Neuronal stem cell (in vitro differentiated cells): ENCODE measurements at regions not wholly inside any gene's neighbourhood (a gene's known extent, or its start where the extent isn't known, plus 50 kb on each side); places are given as distances from the start of the nearest gene placed in this dataset.

Source experiments
- DNase-seq: peaks from one replicate; pipeline ENCODE4 v3.0.0-alpha.2; 2013; ENCODE audit warnings: low spot score
- H2AFZ ChIP-seq: one replicate; pipeline ENCODE4 v1.6.1; 2013; ENCODE audit warnings: mild to moderate bottlenecking, low read length, inconsistent platforms
- H2AK5ac ChIP-seq: 2 replicates; pipeline ENCODE4 v1.6.1; 2013; ENCODE audit warnings: low read depth, mild to moderate bottlenecking, inconsistent platforms, low read length, moderate library complexity, mixed read lengths
- H2BK120ac ChIP-seq: 2 replicates; pipeline ENCODE4 v1.6.1; 2013; ENCODE audit warnings: low read depth, mild to moderate bottlenecking, inconsistent platforms, low read length, moderate library complexity, mixed read lengths
- H2BK12ac ChIP-seq: one replicate; pipeline ENCODE4 v1.6.1; 2013; ENCODE audit warnings: low read length, inconsistent platforms
- H2BK15ac ChIP-seq: 2 replicates; pipeline ENCODE4 v1.6.1; 2013; ENCODE audit warnings: mild to moderate bottlenecking, low read length, inconsistent platforms, mixed read lengths
- H2BK5ac ChIP-seq: one replicate; pipeline ENCODE4 v1.6.1; 2013; ENCODE audit warnings: inconsistent platforms, mild to moderate bottlenecking, low read length, moderate library complexity
- H3K14ac ChIP-seq: one replicate; pipeline ENCODE4 v1.6.1; 2013; ENCODE audit warnings: low read length, inconsistent platforms
- H3K18ac ChIP-seq: 2 replicates; pipeline ENCODE4 v1.6.1; 2013; ENCODE audit warnings: low read length, inconsistent platforms
- H3K23ac ChIP-seq: 2 replicates; pipeline ENCODE4 v1.6.1; 2013; ENCODE audit warnings: low read depth, mild to moderate bottlenecking, mixed read lengths, low read length, inconsistent platforms; ENCODE audit not compliant: poor library complexity
- H3K27ac ChIP-seq: replicated peaks from 3 replicates; pipeline ENCODE4 v1.5.1; 2013; ENCODE audit warnings: low read length, inconsistent platforms
- H3K27me3 ChIP-seq, 3 experiments: 2 replicates each; pipeline ENCODE4 v1.6.1; 2013; ENCODE audit warnings: low read length in 3 of 3, mild to moderate bottlenecking in 2 of 3, inconsistent platforms in 1 of 3, low read depth in 1 of 3, mixed read lengths in 1 of 3, moderate library complexity in 1 of 3; ENCODE audit not compliant: control insufficient read depth in 3 of 3, insufficient read depth in 3 of 3
- H3K36me3 ChIP-seq, 2 donors: replicated peaks in 1 of 2; 2 replicates each; pipeline ENCODE4 v1.6.1; 2013; ENCODE audit warnings: low read length in 2 of 2; ENCODE audit not compliant: control insufficient read depth in 2 of 2, insufficient read depth in 2 of 2
- H3K4ac ChIP-seq: 2 replicates; pipeline ENCODE4 v1.6.1; 2013; ENCODE audit warnings: inconsistent platforms, mild to moderate bottlenecking, low read length, moderate library complexity
- H3K4me1 ChIP-seq, 2 donors: 1 replicate in 1 of 2; 2 replicates in 1 of 2; pipeline ENCODE4 v1.6.1; 2013; ENCODE audit warnings: low read length in 2 of 2, low read depth in 1 of 2; ENCODE audit not compliant: control insufficient read depth in 2 of 2, insufficient read depth in 1 of 2
- H3K4me2 ChIP-seq: one replicate; pipeline ENCODE4 v1.6.1; 2013; ENCODE audit warnings: mild to moderate bottlenecking, low read length, inconsistent platforms; ENCODE audit not compliant: insufficient read depth, poor library complexity, severe bottlenecking
- H3K4me3 ChIP-seq, 2 donors: 2 replicates each; pipeline ENCODE4 v1.5.1; 2013; ENCODE audit warnings: low read length in 2 of 2, mild to moderate bottlenecking in 2 of 2, inconsistent platforms in 1 of 2, moderate library complexity in 1 of 2
- H3K79me1 ChIP-seq: one replicate; pipeline ENCODE4 v1.6.1; 2013; ENCODE audit warnings: low read depth, mild to moderate bottlenecking, inconsistent platforms, low read length, moderate library complexity
- H3K9ac ChIP-seq: one replicate; pipeline ENCODE4 v1.6.1; 2013; ENCODE audit warnings: mild to moderate bottlenecking, low read depth, low read length, inconsistent platforms; ENCODE audit not compliant: poor library complexity
- H3K9me3 ChIP-seq, 2 donors: replicated peaks in 1 of 2; 2 replicates each; pipeline versions ENCODE3 to v1.6.1; 2013; ENCODE audit warnings: low read length in 2 of 2, mild to moderate bottlenecking in 2 of 2, inconsistent platforms in 1 of 2, low read depth in 1 of 2, mixed read lengths in 1 of 2, moderate library complexity in 1 of 2; ENCODE audit not compliant: control insufficient read depth in 2 of 2, insufficient read depth in 1 of 2
- H4K8ac ChIP-seq: one replicate; pipeline ENCODE4 v1.6.1; 2013; ENCODE audit warnings: low read depth, mild to moderate bottlenecking, inconsistent platforms, low read length, moderate library complexity
- H4K91ac ChIP-seq: one replicate; pipeline ENCODE4 v1.6.1; 2013; ENCODE audit warnings: low read length, low read depth, mild to moderate bottlenecking, inconsistent platforms; ENCODE audit not compliant: poor library complexity
- WGBS, 2 donors: extraction: QIAGEN DNeasy Blood & Tissue Kit; methylation state at CpG; one replicate each; pipeline ENCODE4 v1.1.7; 2013; ENCODE audit warnings: missing lambda C conversion rate in 2 of 2, mixed read lengths in 1 of 2; ENCODE audit not compliant: insufficient read length in 2 of 2, insufficient replicate concordance in 1 of 2; ENCODE audit errors: extremely low coverage in 2 of 2; 5-methylcytosine and 5-hydroxymethylcytosine counted together

GRCh38 chr20:51208162-51208561 lies 185.3 kb upstream of the KCNG1 start:
- no peak overlapping the region for H3K4ac ChIP-seq
- no peak overlapping the region for H2BK15ac ChIP-seq
- no peak overlapping the region for H3K27ac ChIP-seq
- peaks cover 0 to 16% (median 0%) of the 10 kb centered on the region in 3 experiments for H3K27me3 ChIP-seq
- no peak overlapping the region for H3K14ac ChIP-seq
- H3K9me3 ChIP-seq = no peaks in the 10 kb centered on the region
- H3K4me2 ChIP-seq = no peak overlapping the region
- H3K18ac ChIP-seq = no peak overlapping the region
- no peak overlapping the region for H2AFZ ChIP-seq
- H3K9ac ChIP-seq = no peak overlapping the region
- H2BK5ac ChIP-seq = no peak overlapping the region
- H4K91ac ChIP-seq = no peak overlapping the region
- no peak overlapping the region for H3K23ac ChIP-seq
- no peaks in the 10 kb centered on the region for H3K79me1 ChIP-seq
- H3K36me3 ChIP-seq = no peaks in the 10 kb centered on the region
- H3K4me3 ChIP-seq = no peak overlapping the region
- no peak for DNase-seq
- H2BK12ac ChIP-seq = no peak overlapping the region
- no peak overlapping the region for H2AK5ac ChIP-seq
- H4K8ac ChIP-seq = no peak overlapping the region
- WGBS, 2 donors = no CpG with 5 or more reads among the region's 3 CpGs
- H2BK120ac ChIP-seq = no peak overlapping the region
- peaks cover 0 to 3% of the 10 kb centered on the region in 2 donors for H3K4me1 ChIP-seq

GRCh38 chr20:51206032-51206662 lies 183.2 kb upstream of the KCNG1 start:
- WGBS, 2 donors = 100% methylated on average over 2 of the region's 5 CpGs; no CpG with 5 or more reads in 1 of the 2 donors
- Histone ChIP-seq H3K14ac (no peak overlapping the region), H3K4me2 (no peak overlapping the region), H4K91ac (no peak overlapping the region), H2AFZ (no peak overlapping the region), H2BK12ac (no peak overlapping the region), H2BK15ac (no peak overlapping the region), H2BK120ac (no peak overlapping the region), H3K27me3 (peaks cover 0 to 8% (median 0%) of the 10 kb centered on the region in 3 experiments), H3K18ac (no peak overlapping the region), H3K9ac (no peak overlapping the region), H2AK5ac (no peak overlapping the region), H3K4me3 (no peak overlapping the region), H3K27ac (no peak overlapping the region), H3K36me3 (no peaks in the 10 kb centered on the region), H3K4ac (no peak overlapping the region), H2BK5ac (no peak overlapping the region), H4K8ac (no peak overlapping the region), H3K9me3 (no peaks in the 10 kb centered on the region), H3K23ac (no peak overlapping the region), H3K79me1 (no peaks in the 10 kb centered on the region), H3K4me1 (no peaks in the 10 kb centered on the region)
- DNase-seq = no peak

- no CpG with 5 or more reads among the region's 1 CpG for WGBS, 2 donors
- Histone ChIP-seq H3K4me2 (no peak overlapping the region), H4K91ac (no peak overlapping the region), H2AFZ (no peak overlapping the region), H3K4ac (no peak overlapping the region), H3K27ac (no peak overlapping the region), H2BK15ac (no peak overlapping the region), H3K27me3 (peaks cover 0 to 8% (median 0%) of the 10 kb centered on the region in 3 experiments), H3K79me1 (no peaks in the 10 kb centered on the region), H2BK5ac (no peak overlapping the region), H3K9me3 (no peaks in the 10 kb centered on the region), H3K23ac (no peak overlapping the region), H3K14ac (no peak overlapping the region), H3K18ac (no peak overlapping the region), H2AK5ac (no peak overlapping the region), H3K36me3 (no peaks in the 10 kb centered on the region), H2BK120ac (no peak overlapping the region), H2BK12ac (no peak overlapping the region), H3K9ac (no peak overlapping the region), H4K8ac (no peak overlapping the region), H3K4me3 (no peak overlapping the region), H3K4me1 (no peaks in the 10 kb centered on the region)
- DNase-seq = no peak
These were observed 181.9 kb upstream of the KCNG1 start for GRCh38 chr20:51204794-51205193.

GRCh38 chr20:51204051-51204715 lies 181.3 kb upstream of the KCNG1 start:
- Histone ChIP-seq H3K36me3 (no peaks in the 10 kb centered on the region), H3K79me1 (no peaks in the 10 kb centered on the region), H3K9ac (no peak overlapping the region), H3K9me3 (no peaks in the 10 kb centered on the region), H3K23ac (no peak overlapping the region), H3K4me3 (no peak overlapping the region), H3K18ac (no peak overlapping the region), H2AFZ (no peak overlapping the region), H4K91ac (no peak overlapping the region), H3K4ac (no peak overlapping the region), H3K27ac (no peak overlapping the region), H2AK5ac (no peak overlapping the region), H3K4me2 (no peak overlapping the region), H2BK5ac (no peak overlapping the region), H2BK120ac (no peak overlapping the region), H3K4me1 (no peaks in the 10 kb centered on the region), H2BK12ac (no peak overlapping the region), H3K27me3 (peaks cover 0 to 5% (median 0%) of the 10 kb centered on the region in 3 experiments), H3K14ac (no peak overlapping the region), H4K8ac (no peak overlapping the region), H2BK15ac (no peak overlapping the region)
- no CpG with 5 or more reads among the region's 3 CpGs for WGBS, 2 donors
- DNase-seq = no peak
